ENCODE measurements at regions not wholly inside any gene's neighbourhood (a gene's known extent, or its start where the extent isn't known, plus 50 kb on each side); places are given as distances from the start of the nearest gene placed in this dataset.

- H3K9ac ChIP-seq (ENCODE audit: low read depth, low read length) = no peak overlapping the region
- no peaks in the 10 kb centered on the region for H3K36me3 ChIP-seq (ENCODE audit: insufficient read depth, low read length)
- H3K27ac ChIP-seq (ENCODE audit: low read length) = no peak overlapping the region
- H3K9me3 ChIP-seq (ENCODE audit: insufficient read depth, low read length, severe bottlenecking) = no peaks in the 10 kb centered on the region
- H3K4me3 ChIP-seq (ENCODE audit: low read depth in 1 of 2, low read length in 2 of 2) = no peak overlapping the region
- ATAC-seq (ENCODE audit: insufficient read depth, low read depth) = no peak
- H3K79me2 ChIP-seq (ENCODE audit: insufficient read depth, low read length) = no peaks in the 10 kb centered on the region
- no peak for DNase-seq
- no peaks in the 10 kb centered on the region for H3K27me3 ChIP-seq (ENCODE audit: insufficient read depth, low read length, poor library complexity)
- H4K20me1 ChIP-seq (ENCODE audit: insufficient read depth, low read length) = no peaks in the 10 kb centered on the region
- no peak overlapping the region for H3K4me2 ChIP-seq (ENCODE audit: insufficient read depth, low read length)
- no peak overlapping the region for H2AFZ ChIP-seq (ENCODE audit: low read depth, low read length)
- H3K4me1 ChIP-seq (ENCODE audit: insufficient read depth, low read length) = no peaks in the 10 kb centered on the region
- no peak for TF ChIP-seq CTCF (IDR thresholded peaks at IDR 0.05; ENCODE audit: borderline replicate concordance, extremely low read depth, low read length, poor library complexity, severe bottlenecking)
- TF ChIP-seq EZH2 (IDR thresholded peaks at IDR 0.05; ENCODE audit: borderline replicate concordance, low read depth, low read length, severe bottlenecking) = no peak
Observed at GRCh38 chr11:95556342-95557163, 233.0 kb downstream of the FAM76B start.

- no peak for DNase-seq
- Histone ChIP-seq H3K9ac (ENCODE audit: low read depth, low read length) (no peak overlapping the region), H3K9me3 (ENCODE audit: insufficient read depth, low read length, severe bottlenecking) (no peaks in the 10 kb centered on the region), H4K20me1 (ENCODE audit: insufficient read depth, low read length) (no peaks in the 10 kb centered on the region), H2AFZ (ENCODE audit: low read depth, low read length) (no peak overlapping the region), H3K4me1 (ENCODE audit: insufficient read depth, low read length) (no peaks in the 10 kb centered on the region), H3K36me3 (ENCODE audit: insufficient read depth, low read length) (no peaks in the 10 kb centered on the region), H3K27me3 (ENCODE audit: insufficient read depth, low read length, poor library complexity) (no peaks in the 10 kb centered on the region), H3K79me2 (ENCODE audit: insufficient read depth, low read length) (no peaks in the 10 kb centered on the region), H3K27ac (ENCODE audit: low read length) (no peak overlapping the region), H3K4me3 (ENCODE audit: low read depth in 1 of 2, low read length in 2 of 2) (no peak overlapping the region), H3K4me2 (ENCODE audit: insufficient read depth, low read length) (no peak overlapping the region)
- ATAC-seq (ENCODE audit: insufficient read depth, low read depth) = no peak
- TF ChIP-seq CTCF (IDR thresholded peaks at IDR 0.05; ENCODE audit: borderline replicate concordance, extremely low read depth, low read length, poor library complexity, severe bottlenecking) = no peak
- TF ChIP-seq EZH2 (IDR thresholded peaks at IDR 0.05; ENCODE audit: borderline replicate concordance, low read depth, low read length, severe bottlenecking) = no peak
Observed at GRCh38 chr11:95556011-95556341, 233.6 kb downstream of the FAM76B start.

- H3K4me1 ChIP-seq (ENCODE audit: insufficient read depth, low read length) = no peaks in the 10 kb centered on the region
- DNase-seq = no peak
- no peak overlapping the region for H3K27ac ChIP-seq (ENCODE audit: low read length)
- H3K4me2 ChIP-seq (ENCODE audit: insufficient read depth, low read length) = no peak overlapping the region
- H3K4me3 ChIP-seq (ENCODE audit: low read depth in 1 of 2, low read length in 2 of 2) = no peak overlapping the region
- H2AFZ ChIP-seq (ENCODE audit: low read depth, low read length) = no peak overlapping the region
- H3K9ac ChIP-seq (ENCODE audit: low read depth, low read length) = no peak overlapping the region
- H4K20me1 ChIP-seq (ENCODE audit: insufficient read depth, low read length) = no peaks in the 10 kb centered on the region
- no peaks in the 10 kb centered on the region for H3K27me3 ChIP-seq (ENCODE audit: insufficient read depth, low read length, poor library complexity)
- no peaks in the 10 kb centered on the region for H3K36me3 ChIP-seq (ENCODE audit: insufficient read depth, low read length)
- TF ChIP-seq CTCF (IDR thresholded peaks at IDR 0.05; ENCODE audit: borderline replicate concordance, extremely low read depth, low read length, poor library complexity, severe bottlenecking) (no peak), EZH2 (IDR thresholded peaks at IDR 0.05; ENCODE audit: borderline replicate concordance, low read depth, low read length, severe bottlenecking) (no peak)
- no peak for ATAC-seq (ENCODE audit: insufficient read depth, low read depth)
- H3K79me2 ChIP-seq (ENCODE audit: insufficient read depth, low read length) = no peaks in the 10 kb centered on the region
- no peaks in the 10 kb centered on the region for H3K9me3 ChIP-seq (ENCODE audit: insufficient read depth, low read length, severe bottlenecking)
Observed at GRCh38 chr11:95554911-95555310, 234.7 kb downstream of the FAM76B start.

All from DND-41 (cell line).